Esophagus squamous epithelium (tissue), 5 donors: ENCODE measurements at regions not wholly inside any gene's neighbourhood (a gene's known extent, or its start where the extent isn't known, plus 50 kb on each side); places are given as distances from the start of the nearest gene placed in this dataset.

Experiments used
- DNase-seq: peaks from one replicate; lab custom pipeline; 2025; lab: John Stamatoyannopoulos, UW
- H3K27ac ChIP-seq, 4 donors: fragments of 200-600 bp; sonication (generic); one replicate each; pipeline ENCODE4 v1.5.1; 2016 to 2019; ENCODE audit warnings: mild to moderate bottlenecking in 1 of 4
- H3K27me3 ChIP-seq, 4 donors: fragments of 200-600 bp; sonication (generic); 1 replicate in 3 of 4; 2 replicates in 1 of 4; pipeline versions ENCODE4 v1.5.1 to v1.6.0; 2017 to 2021; ENCODE audit warnings: antibody characterized with exemption in 1 of 4
- H3K36me3 ChIP-seq, 3 donors: fragments of 200-600 bp; sonication (generic); one replicate each; pipeline ENCODE4 v1.5.1; 2016 to 2019
- H3K4me1 ChIP-seq, 3 donors: fragments of 200-600 bp; sonication (generic); one replicate each; pipeline ENCODE4 v1.5.1; 2017 to 2019
- H3K4me3 ChIP-seq, 4 donors: fragments of 200-600 bp; sonication (generic); 1 replicate in 3 of 4; 2 replicates in 1 of 4; pipeline ENCODE4 v1.5.1; 2016 to 2019; ENCODE audit warnings: mild to moderate bottlenecking in 2 of 4, moderate library complexity in 1 of 4
- H3K9me3 ChIP-seq, 3 donors: fragments of 200-600 bp; sonication (generic); one replicate each; pipeline ENCODE4 v1.5.1; 2016 to 2019
- CTCF ChIP-seq, 6 experiments: fragments of 450-650 bp in 4 of 6; fragments of 200-600 bp in 2 of 6; sonication (generic) in 2 of 6; IDR thresholded peaks; one replicate each; pipeline ENCODE4 v1.5.1; 2016 to 2019; ENCODE audit warnings: antibody characterized with exemption in 6 of 6, mild to moderate bottlenecking in 4 of 6, moderate library complexity in 4 of 6
- POLR2A ChIP-seq, 4 donors: fragments of 450-650 bp; IDR thresholded peaks; one replicate each; pipeline ENCODE4 v1.6.1; 2017; ENCODE audit warnings: antibody characterized with exemption in 4 of 4, mild to moderate bottlenecking in 4 of 4, moderate library complexity in 3 of 4
- WGBS, 2 donors: methylation state at CpG; one replicate each; pipeline ENCODE4 v1.1.5; 2018; 5-methylcytosine and 5-hydroxymethylcytosine counted together
- intact Hi-C: fragments of 100-400 bp; cut with DNase I; formaldehyde crosslinking; loops from one replicate; pipeline ENCODE4 v1.15.0; 2022
- donor health status: DM: yes; HTN: yes; CAD: no.

DNA sequence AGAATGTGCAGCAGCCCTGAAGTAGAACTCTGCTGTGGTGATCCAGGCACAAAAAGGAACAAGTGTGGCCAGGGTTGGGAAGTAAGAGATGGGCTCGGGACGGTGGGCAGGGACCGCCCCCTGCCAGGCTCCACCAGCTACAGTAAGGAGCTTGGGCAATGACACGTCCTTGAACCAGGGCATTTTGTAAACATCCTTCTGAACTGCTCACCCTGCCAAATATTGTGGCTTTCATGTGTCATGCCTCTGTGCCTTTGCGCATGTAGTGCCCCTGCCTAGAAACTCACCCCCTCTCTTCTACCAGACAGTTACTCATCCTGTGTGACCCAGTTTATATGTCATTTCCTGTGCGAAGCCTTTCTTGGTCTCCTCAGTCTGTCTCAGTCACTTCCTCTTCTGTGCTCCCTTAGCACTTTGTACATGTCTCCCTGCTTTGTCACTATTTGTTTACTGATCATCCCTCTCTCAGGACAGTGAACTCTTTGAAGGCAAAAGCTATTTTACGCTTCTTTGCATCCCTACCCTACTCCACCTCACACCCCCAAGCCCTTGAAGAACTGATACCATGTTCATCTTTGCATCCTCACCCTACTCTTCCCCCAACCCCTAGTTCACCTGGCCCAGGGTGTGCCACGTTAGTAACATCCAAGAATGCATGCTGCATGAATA lies 108.9 kb upstream of the PLEKHG7 start:
- no peak for DNase-seq
- Histone ChIP-seq H3K27ac (peak overlapping the region; percentile 35 to 80 (median 68)), H3K36me3 (no peaks in the 10 kb centered on the region), H3K4me1 (peaks cover 0 to 34% (median 0%) of the 10 kb centered on the region in 3 donors), H3K27me3 (no peaks in the 10 kb centered on the region), H3K9me3 (no peaks in the 10 kb centered on the region), H3K4me3 (no peak overlapping the region)
- intact Hi-C loops, result no loop called here
- WGBS, 2 donors, result 60 to 61% methylated on average over 8 of the region's 8 CpGs
- TF ChIP-seq POLR2A (IDR thresholded peaks at IDR 0.05) (peak in 1 of 4 donors; percentile 50), CTCF (IDR thresholded peaks at IDR 0.05) (no peak)

- Histone ChIP-seq H3K9me3 (no peaks in the 10 kb centered on the region), H3K27me3 (no peaks in the 10 kb centered on the region), H3K4me3 (no peak overlapping the region), H3K27ac (no peak overlapping the region), H3K36me3 (no peaks in the 10 kb centered on the region), H3K4me1 (peaks cover 0 to 5% (median 0%) of the 10 kb centered on the region in 3 donors)
- intact Hi-C loops, result no loop called here
- 100% methylated on average over 1 of the region's 1 CpG for WGBS, 2 donors
- no peak for DNase-seq
- TF ChIP-seq CTCF (IDR thresholded peaks at IDR 0.05), result no peak
- TF ChIP-seq POLR2A (IDR thresholded peaks at IDR 0.05), result no peak
Measured at GRCh38 chr12:92585115-92585727, 117.6 kb upstream of the PLEKHG7 start.

- no peak for DNase-seq
- no peak overlapping the region for H3K4me3 ChIP-seq
- intact Hi-C loops, result no loop called here
- no peaks in the 10 kb centered on the region for H3K27me3 ChIP-seq
- no peaks in the 10 kb centered on the region for H3K9me3 ChIP-seq
- no peaks in the 10 kb centered on the region for H3K36me3 ChIP-seq
- no peak for TF ChIP-seq POLR2A (IDR thresholded peaks at IDR 0.05)
- no peak for TF ChIP-seq CTCF (IDR thresholded peaks at IDR 0.05)
- 85 to 100% methylated on average over 1 to 2 of the region's 2 CpGs for WGBS, 2 donors
- no peak overlapping the region for H3K27ac ChIP-seq
- peaks cover 0 to 5% (median 0%) of the 10 kb centered on the region in 3 donors for H3K4me1 ChIP-seq
Measured at GRCh38 chr12:92583910-92584309, 118.9 kb upstream of the PLEKHG7 start.

DNA sequence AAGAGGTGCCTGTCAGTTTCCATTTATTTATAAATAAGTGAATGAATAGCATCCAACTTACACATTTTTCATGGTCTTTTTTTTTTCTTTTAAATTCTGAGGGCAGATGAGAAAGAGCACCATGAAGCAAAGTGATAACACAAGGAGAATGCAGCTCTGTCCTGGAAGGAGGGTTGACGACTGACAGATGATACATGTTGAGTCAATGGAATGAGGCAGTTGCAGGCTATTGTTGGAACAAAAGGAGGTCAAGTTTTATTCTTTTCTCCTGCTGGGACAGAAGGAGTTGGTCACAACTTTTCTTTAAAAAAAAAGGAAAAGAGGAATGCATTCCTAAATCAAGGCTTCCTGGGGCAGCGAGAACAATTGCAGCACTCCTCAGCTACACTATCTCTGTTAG lies 119.9 kb upstream of the PLEKHG7 start:
- H3K4me3 ChIP-seq, result no peak overlapping the region
- DNase-seq, result no peak
- no peaks in the 10 kb centered on the region for H3K36me3 ChIP-seq
- H3K27ac ChIP-seq, result no peak overlapping the region
- no peaks in the 10 kb centered on the region for H3K9me3 ChIP-seq
- H3K4me1 ChIP-seq, result peaks cover 0 to 5% (median 0%) of the 10 kb centered on the region in 3 donors
- WGBS, 2 donors, result 64 to 79% methylated on average over 2 of the region's 2 CpGs
- intact Hi-C loops, result no loop called here
- H3K27me3 ChIP-seq, result no peaks in the 10 kb centered on the region
- no peak for TF ChIP-seq POLR2A (IDR thresholded peaks at IDR 0.05)
- no peak for TF ChIP-seq CTCF (IDR thresholded peaks at IDR 0.05)

GRCh38 chr12:92582475-92582874 lies 120.3 kb upstream of the PLEKHG7 start:
- 59 to 77% methylated on average over 4 of the region's 4 CpGs for WGBS, 2 donors
- H3K27me3 ChIP-seq, result no peaks in the 10 kb centered on the region
- TF ChIP-seq CTCF (IDR thresholded peaks at IDR 0.05) (no peak), POLR2A (IDR thresholded peaks at IDR 0.05) (no peak)
- intact Hi-C loops, result no loop called here
- DNase-seq, result no peak
- no peak overlapping the region for H3K27ac ChIP-seq
- H3K36me3 ChIP-seq, result no peaks in the 10 kb centered on the region
- no peaks in the 10 kb centered on the region for H3K9me3 ChIP-seq
- H3K4me1 ChIP-seq, result peaks cover 0 to 5% (median 0%) of the 10 kb centered on the region in 3 donors
- no peak overlapping the region for H3K4me3 ChIP-seq
